GM12872 (cell line): ENCODE measurements at regions not wholly inside any gene's neighbourhood (a gene's known extent, or its start where the extent isn't known, plus 50 kb on each side); places are given as distances from the start of the nearest gene placed in this dataset.

ENCODE experiments used
- TF ChIP-seq, protein P1 (sequence below): IDR thresholded peaks from 3 replicates; pipeline ENCODE4 v1.5.1; 2011; ENCODE audit warnings: low read depth, mild to moderate bottlenecking, low read length, moderate library complexity; ENCODE audit not compliant: insufficient read depth

DNA sequence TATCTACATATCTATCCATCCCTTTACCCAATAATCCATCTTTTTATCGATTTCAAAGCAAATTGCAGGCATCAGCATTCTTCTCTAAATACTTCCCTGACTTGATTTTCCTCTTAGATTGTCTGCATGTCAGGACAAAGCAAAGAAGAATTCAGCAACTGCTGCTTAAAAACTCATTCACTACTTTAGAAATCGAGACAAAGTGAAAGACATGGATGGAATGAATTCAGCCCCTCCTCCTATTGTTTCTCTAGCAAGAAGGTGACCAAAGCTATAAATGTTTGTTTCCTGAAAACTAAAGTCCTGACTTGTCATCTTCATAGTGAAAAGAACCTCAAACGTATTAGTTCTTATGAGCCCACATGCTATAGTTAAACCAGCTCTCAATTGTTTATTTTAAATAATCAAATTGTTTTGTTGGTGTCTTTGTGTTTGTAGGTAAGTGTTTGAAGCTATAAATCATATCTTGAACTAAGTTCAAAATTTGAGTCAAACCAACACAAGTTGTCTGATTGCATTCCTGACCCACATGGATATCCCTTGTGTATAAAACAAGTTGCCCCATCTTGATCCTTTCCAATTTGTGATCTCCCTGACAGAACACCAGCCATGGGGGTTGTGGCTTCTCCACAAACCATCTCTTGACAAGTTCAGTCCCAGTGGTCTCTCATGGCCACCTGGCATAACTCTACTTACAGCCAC lies 58.6 kb upstream of the ARHGAP5 start:
- TF ChIP-seq, protein P1, sequence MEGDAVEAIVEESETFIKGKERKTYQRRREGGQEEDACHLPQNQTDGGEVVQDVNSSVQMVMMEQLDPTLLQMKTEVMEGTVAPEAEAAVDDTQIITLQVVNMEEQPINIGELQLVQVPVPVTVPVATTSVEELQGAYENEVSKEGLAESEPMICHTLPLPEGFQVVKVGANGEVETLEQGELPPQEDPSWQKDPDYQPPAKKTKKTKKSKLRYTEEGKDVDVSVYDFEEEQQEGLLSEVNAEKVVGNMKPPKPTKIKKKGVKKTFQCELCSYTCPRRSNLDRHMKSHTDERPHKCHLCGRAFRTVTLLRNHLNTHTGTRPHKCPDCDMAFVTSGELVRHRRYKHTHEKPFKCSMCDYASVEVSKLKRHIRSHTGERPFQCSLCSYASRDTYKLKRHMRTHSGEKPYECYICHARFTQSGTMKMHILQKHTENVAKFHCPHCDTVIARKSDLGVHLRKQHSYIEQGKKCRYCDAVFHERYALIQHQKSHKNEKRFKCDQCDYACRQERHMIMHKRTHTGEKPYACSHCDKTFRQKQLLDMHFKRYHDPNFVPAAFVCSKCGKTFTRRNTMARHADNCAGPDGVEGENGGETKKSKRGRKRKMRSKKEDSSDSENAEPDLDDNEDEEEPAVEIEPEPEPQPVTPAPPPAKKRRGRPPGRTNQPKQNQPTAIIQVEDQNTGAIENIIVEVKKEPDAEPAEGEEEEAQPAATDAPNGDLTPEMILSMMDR: no peak

DNA sequence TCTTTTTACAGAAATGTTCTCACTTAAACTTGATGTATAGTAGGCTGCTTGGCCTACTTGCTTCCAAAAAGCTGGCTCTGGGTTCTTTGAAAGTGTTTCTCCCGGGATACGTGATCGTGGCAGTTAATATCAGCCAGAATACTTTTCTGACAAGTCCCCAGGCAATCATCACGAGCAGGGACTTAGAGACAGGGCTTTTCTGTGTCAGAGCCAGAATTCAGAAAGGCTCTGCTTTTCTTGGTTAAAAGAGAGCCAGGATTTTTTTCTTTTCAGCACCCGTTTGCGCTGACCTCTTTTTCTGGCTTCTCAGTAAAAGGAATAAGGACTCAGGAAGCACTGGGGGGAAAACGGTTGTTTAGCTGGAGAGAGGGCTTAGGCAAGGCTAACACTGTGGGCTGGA lies 57.8 kb upstream of the ARHGAP5 start:
- TF ChIP-seq, protein P1: no peak

DNA sequence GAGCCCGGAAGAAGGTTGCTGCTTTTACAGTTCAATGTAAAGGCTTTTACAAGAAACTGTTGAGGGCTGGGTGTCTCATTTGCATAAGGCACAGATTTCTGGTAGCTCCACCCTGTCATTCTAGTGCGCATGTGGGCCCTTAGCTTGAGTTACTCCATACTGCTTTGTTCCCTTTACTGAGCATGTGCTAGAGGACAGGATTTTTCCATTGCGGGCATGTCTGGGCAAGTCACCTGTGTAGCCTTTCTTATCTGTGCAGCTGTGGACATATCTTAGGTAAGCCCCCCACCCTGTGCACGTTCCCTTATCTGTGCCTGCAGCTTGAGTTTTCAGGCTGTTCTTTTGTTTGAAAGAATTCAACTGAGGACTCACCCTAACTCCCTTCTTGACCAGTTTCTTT lies 56.2 kb upstream of the ARHGAP5 start:
- TF ChIP-seq, protein P1: no peak

DNA sequence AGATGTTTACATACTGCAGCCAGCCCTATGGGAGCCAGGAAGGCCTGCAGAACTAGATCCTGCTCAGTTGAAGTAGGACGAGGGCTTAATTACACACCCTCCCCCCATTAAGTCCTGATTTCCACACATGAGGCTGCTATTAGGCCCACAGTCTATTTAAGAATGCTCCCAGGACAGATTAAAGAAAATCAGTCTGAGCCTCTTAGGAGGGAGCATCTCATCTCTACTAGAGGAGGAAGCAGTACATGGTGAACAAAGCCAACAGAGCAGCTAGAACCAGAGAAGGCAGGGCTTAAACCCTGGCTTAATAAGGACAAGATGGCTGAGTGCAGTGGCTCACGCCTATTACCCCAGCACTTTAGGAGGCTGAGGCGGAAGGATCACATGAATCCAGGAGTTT lies 55.8 kb upstream of the ARHGAP5 start:
- TF ChIP-seq, protein P1: no peak

DNA sequence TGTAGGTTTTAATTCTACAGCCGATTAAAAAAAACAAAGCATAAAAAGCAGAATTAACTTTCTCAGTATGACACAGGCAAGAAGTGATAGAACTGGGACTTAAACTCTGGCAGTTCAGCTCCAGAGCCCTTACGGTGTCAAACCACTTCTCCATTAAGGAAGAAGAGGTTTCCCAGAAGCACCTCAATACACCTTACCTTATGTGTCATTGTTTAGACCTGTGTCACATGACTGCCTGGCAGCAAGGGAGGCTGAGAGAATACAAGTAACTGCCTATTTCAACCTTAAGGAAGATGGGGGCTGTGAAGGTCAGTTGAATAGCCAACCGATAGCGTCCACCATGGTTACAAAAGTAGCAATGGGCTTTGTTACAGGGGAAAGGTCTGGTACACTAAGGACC lies 54.6 kb upstream of the ARHGAP5 start:
- TF ChIP-seq, protein P1: no peak

DNA sequence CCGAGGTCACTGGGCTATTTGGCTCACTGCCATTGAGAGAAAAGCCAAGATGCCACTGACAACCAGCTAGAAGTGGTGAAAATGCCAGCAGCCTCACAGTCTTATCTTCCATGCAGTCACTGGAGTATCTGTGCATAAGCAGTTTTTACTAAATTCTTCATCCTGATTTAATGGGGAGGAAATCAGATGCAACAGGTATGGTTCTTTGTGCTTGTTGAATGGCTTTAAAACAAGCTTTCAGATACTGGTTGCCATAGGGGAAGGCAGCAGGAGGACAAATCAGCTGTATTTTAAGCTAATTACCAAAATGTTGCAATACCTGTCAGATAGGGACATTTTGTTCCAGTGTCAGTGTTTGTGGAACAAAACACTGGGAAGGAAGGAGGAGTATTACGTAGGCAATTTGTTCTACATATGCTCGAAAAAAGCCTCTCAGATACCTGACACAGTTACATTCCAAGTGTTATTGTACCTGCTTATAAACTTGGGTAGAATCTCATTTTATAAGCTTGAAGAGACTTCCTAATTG lies 54.1 kb upstream of the ARHGAP5 start:
- TF ChIP-seq, protein P1: no peak

DNA sequence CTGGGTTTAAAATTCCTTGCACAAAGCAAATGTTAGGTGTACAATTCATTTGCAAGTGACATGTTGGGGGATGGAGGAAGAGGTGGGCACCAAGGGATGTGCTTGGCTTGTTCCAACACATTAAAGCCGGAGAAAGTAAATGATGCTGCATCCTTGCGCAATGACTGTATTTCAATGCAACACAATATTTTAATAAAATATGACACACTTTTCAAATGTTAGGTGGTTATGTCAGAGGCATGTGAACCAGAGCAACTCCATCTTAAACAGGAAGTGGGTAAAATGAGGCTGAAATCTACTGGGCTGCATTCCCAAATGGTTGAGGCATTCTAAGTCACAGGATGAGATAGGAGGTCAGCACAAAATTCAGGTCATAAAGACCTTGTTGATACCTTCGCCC lies 53.6 kb upstream of the ARHGAP5 start:
- TF ChIP-seq, protein P1: no peak
